Cardiac muscle cell (in vitro differentiated cells and primary cell): ENCODE measurements at regions not wholly inside any gene's neighbourhood (a gene's known extent, or its start where the extent isn't known, plus 50 kb on each side); places are given as distances from the start of the nearest gene placed in this dataset.
A peak's percentile ranks its signal among the peaks of the same experiment; 100 is the strongest.

ENCODE experiments used
- DNase-seq, 2 donors: peaks; one replicate each; pipeline versions ENCODE4 v3.0.0 to v3.0.0-alpha.2; 2010 to 2017; ENCODE audit warnings: low read depth in 1 of 2, low spot score in 1 of 2
- H3K27ac ChIP-seq: fragments of 200-600 bp; sonication (generic); 2 replicates; pipeline ENCODE4 v1.5.1; 2016
- H3K27me3 ChIP-seq: fragments of 200-600 bp; sonication (generic); 2 replicates; pipeline ENCODE4 v1.6.0; 2016; ENCODE audit warnings: control low read depth
- H3K36me3 ChIP-seq: fragments of 200-600 bp; sonication (generic); 2 replicates; pipeline ENCODE4 v1.5.1; 2016; ENCODE audit warnings: control low read depth
- H3K4me1 ChIP-seq: fragments of 200-600 bp; sonication (generic); 2 replicates; pipeline ENCODE4 v1.8.1; 2017; ENCODE audit warnings: low read depth, mild to moderate bottlenecking, mixed run types
- H3K4me3 ChIP-seq: fragments of 200-600 bp; sonication (generic); 2 replicates; pipeline ENCODE4 v1.5.1; 2016; ENCODE audit warnings: mild to moderate bottlenecking
- H3K9me3 ChIP-seq: fragments of 200-600 bp; sonication (generic); 2 replicates; pipeline ENCODE4 v1.5.1; 2017; ENCODE audit warnings: low read depth, mild to moderate bottlenecking, control low read depth
- TF ChIP-seq, protein P1 (sequence below): IDR thresholded peaks from 2 replicates; pipeline ENCODE4 v1.5.1; 2012; ENCODE audit warnings: low read depth, mild to moderate bottlenecking, low read length

GRCh38 chr12:4210183-4210582 lies 63.4 kb upstream of the CCND2 start:
- DNase-seq = peak in 1 of 2 donors; percentile 3
- Histone ChIP-seq H3K36me3 (no peaks in the 10 kb centered on the region), H3K27me3 (no peaks in the 10 kb centered on the region), H3K4me1 (no peaks in the 10 kb centered on the region), H3K27ac (no peak overlapping the region), H3K9me3 (no peaks in the 10 kb centered on the region), H3K4me3 (no peak overlapping the region)
- TF ChIP-seq, protein P1, sequence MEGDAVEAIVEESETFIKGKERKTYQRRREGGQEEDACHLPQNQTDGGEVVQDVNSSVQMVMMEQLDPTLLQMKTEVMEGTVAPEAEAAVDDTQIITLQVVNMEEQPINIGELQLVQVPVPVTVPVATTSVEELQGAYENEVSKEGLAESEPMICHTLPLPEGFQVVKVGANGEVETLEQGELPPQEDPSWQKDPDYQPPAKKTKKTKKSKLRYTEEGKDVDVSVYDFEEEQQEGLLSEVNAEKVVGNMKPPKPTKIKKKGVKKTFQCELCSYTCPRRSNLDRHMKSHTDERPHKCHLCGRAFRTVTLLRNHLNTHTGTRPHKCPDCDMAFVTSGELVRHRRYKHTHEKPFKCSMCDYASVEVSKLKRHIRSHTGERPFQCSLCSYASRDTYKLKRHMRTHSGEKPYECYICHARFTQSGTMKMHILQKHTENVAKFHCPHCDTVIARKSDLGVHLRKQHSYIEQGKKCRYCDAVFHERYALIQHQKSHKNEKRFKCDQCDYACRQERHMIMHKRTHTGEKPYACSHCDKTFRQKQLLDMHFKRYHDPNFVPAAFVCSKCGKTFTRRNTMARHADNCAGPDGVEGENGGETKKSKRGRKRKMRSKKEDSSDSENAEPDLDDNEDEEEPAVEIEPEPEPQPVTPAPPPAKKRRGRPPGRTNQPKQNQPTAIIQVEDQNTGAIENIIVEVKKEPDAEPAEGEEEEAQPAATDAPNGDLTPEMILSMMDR = no peak

DNA sequence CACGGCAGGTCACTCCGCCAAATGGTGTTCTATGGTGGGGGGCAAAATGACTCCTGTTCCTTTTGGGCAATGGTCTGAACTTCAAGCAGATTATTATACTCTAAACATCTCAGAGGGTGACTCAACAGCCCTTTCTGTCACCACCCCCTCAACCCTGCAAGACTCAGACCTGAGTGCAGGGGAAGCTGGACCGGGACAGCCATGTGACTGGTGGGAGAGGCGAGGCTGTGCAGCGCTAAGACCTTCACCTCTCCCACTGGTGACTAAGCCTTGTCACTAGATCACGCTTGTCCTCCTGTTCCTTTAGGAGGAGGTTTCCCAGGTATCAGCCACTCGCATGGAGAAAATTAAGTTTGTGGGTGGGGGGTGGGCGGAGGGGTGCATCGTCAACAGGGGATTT lies 67.1 kb upstream of the CCND2 start:
- H3K4me3 ChIP-seq = no peak overlapping the region
- TF ChIP-seq, protein P1 = no peak
- no peak overlapping the region for H3K27ac ChIP-seq
- H3K9me3 ChIP-seq = no peaks in the 10 kb centered on the region
- no peaks in the 10 kb centered on the region for H3K27me3 ChIP-seq
- no peak for DNase-seq
- H3K4me1 ChIP-seq = peaks cover 4% of the 10 kb centered on the region
- H3K36me3 ChIP-seq = no peaks in the 10 kb centered on the region

GRCh38 chr12:4203772-4204376 lies 69.7 kb upstream of the CCND2 start:
- no peak overlapping the region for H3K4me3 ChIP-seq
- no peaks in the 10 kb centered on the region for H3K9me3 ChIP-seq
- no peak for DNase-seq
- peaks cover 4% of the 10 kb centered on the region for H3K4me1 ChIP-seq
- TF ChIP-seq, protein P1 = no peak
- H3K36me3 ChIP-seq = no peaks in the 10 kb centered on the region
- no peaks in the 10 kb centered on the region for H3K27me3 ChIP-seq
- H3K27ac ChIP-seq = no peak overlapping the region

DNA sequence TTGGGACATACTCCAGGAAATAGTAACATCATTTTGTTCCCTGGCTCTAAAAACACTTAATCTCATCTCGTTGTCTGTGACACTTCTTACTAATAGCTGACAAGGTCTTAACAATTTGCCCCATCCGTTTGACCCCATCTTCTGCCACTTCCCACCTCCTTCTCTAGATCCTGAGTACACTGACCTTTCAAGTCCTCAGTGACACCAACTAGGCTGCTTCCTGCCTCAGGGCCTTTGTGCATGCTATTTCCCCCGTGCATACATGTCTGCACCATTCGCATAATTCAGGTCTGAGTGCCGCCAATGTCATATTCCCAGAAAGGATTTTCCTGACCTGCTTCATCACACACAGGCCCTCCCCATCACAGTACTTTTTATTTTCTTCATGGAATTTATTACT lies 70.6 kb upstream of the CCND2 start:
- Histone ChIP-seq H3K9me3 (no peaks in the 10 kb centered on the region), H3K27ac (no peak overlapping the region), H3K4me1 (peaks cover 4% of the 10 kb centered on the region), H3K27me3 (no peaks in the 10 kb centered on the region), H3K36me3 (no peaks in the 10 kb centered on the region), H3K4me3 (no peak overlapping the region)
- TF ChIP-seq, protein P1 = no peak
- DNase-seq = no peak

DNA sequence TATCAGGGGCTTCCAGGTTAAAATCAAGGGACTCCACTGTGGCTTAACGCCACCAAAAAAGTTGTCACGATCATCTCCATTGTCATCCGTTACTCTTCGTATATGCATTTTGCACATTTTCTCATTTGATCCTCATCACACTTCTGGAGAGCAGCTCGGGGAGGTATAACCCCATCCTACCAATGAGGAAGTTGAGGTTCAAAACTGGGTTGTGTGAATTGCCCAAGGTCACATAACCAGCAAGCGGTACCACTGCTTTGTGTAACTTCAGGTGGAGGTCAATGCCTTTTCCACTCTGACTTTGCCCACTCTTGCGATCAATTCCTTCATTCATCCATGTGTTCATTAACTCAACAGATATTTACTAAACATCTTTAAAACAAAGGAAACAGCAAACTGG lies 71.1 kb upstream of the CCND2 start:
- H3K27ac ChIP-seq = no peak overlapping the region
- no peaks in the 10 kb centered on the region for H3K9me3 ChIP-seq
- no peaks in the 10 kb centered on the region for H3K27me3 ChIP-seq
- no peak for DNase-seq
- TF ChIP-seq, protein P1 = no peak
- peaks cover 4% of the 10 kb centered on the region for H3K4me1 ChIP-seq
- no peaks in the 10 kb centered on the region for H3K36me3 ChIP-seq
- H3K4me3 ChIP-seq = no peak overlapping the region
